ENCODE measurements at regions not wholly inside any gene's neighbourhood (a gene's known extent, or its start where the extent isn't known, plus 50 kb on each side); places are given as distances from the start of the nearest gene placed in this dataset.

DNA sequence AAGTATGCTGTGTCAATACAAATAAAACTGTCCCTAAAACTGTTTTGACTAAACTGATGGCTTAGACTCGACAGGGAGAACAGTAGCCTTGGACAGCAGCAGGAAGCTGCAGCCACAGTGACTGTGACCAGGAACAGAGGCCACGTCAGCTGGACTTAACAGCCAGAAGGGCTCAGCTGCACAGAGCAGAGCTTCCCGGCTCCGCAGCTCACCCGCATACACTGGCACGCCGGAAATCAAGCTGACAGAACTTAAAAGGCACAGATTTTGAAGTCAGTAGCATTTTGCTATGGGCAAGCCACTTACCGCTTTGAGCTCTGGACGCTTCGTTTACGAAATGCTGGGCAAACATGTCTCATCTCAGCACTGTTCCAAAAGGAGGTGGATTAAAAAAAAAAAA is 769.7 kb upstream of the AUTS2 start:
- TF ChIP-seq, protein P1, sequence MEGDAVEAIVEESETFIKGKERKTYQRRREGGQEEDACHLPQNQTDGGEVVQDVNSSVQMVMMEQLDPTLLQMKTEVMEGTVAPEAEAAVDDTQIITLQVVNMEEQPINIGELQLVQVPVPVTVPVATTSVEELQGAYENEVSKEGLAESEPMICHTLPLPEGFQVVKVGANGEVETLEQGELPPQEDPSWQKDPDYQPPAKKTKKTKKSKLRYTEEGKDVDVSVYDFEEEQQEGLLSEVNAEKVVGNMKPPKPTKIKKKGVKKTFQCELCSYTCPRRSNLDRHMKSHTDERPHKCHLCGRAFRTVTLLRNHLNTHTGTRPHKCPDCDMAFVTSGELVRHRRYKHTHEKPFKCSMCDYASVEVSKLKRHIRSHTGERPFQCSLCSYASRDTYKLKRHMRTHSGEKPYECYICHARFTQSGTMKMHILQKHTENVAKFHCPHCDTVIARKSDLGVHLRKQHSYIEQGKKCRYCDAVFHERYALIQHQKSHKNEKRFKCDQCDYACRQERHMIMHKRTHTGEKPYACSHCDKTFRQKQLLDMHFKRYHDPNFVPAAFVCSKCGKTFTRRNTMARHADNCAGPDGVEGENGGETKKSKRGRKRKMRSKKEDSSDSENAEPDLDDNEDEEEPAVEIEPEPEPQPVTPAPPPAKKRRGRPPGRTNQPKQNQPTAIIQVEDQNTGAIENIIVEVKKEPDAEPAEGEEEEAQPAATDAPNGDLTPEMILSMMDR (IDR thresholded peaks at IDR 0.05; ENCODE audit: low read depth, low read length) = no peak
- TF ChIP-seq EZH2phosphoT487 (IDR thresholded peaks at IDR 0.05; ENCODE audit: low read depth) = no peak

All from OCI-LY3 (cell line).